AML-193 (cell line): ENCODE measurements at regions not wholly inside any gene's neighbourhood (a gene's known extent, or its start where the extent isn't known, plus 50 kb on each side); places are given as distances from the start of the nearest gene placed in this dataset.

Experiments
- DNase-seq, 2 experiments: peaks; one replicate each; lab custom pipeline; 2025; lab: John Stamatoyannopoulos, UW

DNA sequence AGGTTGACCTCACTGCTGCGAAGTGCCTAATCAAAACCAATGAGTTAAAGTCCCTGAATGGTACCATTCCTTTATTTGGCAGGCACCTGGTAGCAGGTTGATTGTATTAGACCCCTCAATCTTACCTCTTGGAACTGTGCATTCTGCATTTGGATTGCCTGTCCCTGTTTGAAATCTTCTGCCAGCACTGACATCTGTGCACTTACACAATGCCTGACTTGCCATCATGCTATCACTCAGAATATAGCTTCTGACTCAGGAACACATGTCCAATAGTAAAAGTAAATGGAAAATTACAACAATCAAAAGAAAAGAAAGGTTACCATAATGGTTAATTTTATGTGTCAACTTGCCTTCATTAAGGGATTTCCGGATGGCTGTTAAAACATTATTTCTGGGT is 366.0 kb upstream of the PDGFD start:
- DNase-seq: no peak

DNA sequence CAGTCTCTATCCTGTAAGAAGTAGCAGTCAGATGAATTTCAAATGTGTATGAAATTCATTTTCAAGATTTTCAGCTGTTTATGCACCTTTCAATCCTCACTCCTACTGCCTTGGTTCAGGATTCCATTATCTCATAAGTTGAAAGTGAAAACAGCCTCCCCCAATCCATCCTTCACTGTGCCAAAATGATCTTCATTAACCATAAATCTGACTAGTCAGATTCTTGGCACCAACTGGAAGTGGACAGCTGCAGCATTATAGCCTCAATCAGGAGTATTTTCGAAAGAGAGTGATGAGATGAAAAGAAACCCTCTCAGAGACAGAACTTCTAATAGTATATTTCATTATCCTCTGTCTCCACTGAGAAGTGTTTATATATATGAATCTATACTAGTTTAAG is 365.3 kb upstream of the PDGFD start:
- DNase-seq: no peak

DNA sequence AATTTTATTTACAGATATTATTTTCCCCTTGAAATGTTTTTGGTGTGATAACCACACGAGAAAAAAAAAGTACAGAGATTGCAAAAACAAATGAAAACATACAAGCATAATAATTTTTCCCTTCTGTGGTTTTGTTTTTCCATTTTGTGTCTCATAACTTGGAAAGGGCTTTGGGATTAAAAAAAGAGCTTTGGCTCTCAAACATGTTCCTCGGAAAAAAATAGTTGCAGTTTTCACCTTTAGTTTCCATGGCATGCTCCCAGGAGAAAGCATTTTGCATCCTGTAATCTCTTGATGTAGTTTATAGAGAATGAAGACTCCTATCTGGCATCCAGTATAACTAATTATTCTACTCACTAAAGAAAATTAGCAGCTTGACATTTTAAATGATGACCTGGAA is 362.1 kb upstream of the PDGFD start:
- DNase-seq: no peak

DNA sequence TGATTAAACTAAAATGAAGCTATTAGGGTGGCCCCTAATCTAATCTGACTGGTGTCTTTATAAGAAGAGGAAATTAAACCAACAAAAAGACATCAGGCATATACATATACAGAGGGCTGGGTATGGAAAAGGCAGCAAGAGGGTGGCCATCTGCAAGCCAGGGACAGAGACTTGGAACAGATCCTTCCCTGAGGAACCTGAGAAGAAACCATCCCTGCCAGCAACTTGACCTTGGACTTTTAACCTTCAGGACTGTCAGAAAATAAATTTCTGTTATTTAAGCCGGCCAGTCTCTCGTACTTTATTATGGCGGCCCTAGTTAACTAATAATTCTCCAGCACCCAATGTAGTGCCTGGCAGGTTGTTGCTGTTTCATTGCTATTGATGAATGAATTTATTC is 361.5 kb upstream of the PDGFD start:
- no peak for DNase-seq

DNA sequence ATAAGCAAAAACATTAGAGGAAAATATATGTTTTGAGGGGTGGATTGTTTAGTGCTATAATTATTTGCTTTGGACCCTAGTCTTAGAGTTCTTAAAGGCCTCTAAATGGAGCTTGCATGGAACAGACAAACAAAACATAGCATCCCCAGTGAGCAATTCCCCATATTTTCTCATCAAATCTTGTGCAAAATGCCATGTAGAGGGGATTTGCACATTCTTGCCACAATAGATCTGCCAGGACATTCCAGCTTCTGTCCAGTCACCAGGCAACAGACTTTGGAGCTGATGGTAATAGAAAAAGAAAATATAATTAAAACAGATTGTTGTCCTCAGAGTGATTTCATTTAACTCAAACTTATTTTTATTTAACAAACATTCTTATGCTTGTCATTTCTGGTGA is 360.3 kb upstream of the PDGFD start:
- DNase-seq: no peak

DNA sequence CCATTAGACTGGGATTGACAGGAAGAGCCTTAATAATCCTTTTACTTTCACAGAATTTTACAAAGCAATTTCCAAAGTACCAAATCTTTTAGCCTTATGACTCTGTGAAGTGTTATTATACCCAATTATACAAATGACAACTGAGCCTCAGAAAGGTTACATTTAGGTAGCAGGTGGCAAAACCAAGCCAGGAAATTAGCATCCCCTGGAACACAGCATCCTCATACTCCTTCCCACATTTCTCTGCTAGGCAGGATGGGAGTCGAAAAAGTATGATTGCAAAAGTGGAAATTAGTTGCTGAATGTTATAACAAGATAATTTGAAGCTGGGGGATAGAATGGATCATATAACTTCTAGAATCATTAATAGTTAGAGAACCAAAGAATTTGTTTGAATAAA is 359.7 kb upstream of the PDGFD start:
- DNase-seq: no peak

DNA sequence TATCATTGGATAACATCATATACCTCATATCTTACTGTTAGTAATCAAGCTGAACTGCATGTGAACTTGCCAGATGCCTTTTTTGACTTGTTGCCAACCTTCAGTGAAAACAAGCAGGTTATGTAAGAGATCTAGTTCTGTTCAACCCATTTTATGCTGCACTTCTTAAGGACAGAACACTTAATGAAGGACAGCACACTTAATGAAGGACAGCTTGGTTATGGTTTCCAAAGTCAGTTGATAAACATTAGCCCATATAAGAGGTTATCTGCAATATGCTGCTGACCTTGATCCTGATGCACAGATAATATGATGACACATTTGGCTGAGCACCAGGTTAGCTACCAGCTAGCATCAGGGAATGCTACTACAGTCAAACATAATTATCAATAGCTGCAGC is 358.7 kb upstream of the PDGFD start:
- no peak for DNase-seq

DNA sequence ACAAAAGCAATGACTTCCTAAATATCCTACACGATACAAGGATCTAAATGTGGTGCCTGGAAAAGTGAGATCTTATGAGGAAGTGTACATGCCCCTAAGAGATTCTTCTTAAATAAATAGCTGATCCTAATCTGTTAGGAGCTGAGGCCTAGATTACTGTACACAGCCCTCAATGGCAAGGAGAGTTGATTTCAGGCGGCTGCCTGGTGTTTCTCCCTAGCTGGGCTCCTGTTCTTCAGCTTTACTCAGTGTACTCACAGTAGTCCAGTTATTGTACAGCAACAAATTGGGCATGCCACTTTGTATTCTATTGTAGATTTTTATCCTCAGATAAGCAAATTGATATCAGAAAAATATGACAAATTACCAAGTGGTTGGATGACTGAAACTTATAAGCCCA is 358.2 kb upstream of the PDGFD start:
- no peak for DNase-seq

DNA sequence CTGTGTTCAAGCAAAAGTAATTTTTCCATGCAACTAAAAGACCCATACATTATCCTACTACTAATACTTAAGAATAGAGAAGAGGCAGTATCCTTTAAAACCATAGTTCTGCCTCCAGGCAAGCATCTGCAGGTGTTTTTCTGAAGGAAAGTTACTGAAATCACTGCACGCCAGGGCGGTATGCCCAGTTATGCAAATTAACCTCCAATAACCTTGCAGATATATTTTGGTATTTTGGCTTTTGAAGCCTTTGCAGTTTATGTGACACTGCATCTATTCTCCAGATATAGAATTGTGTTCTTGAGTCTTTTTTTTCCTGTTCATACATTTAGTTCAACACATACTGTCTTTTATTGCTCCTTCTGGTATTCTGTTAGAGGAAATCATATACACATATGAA is 346.2 kb upstream of the PDGFD start:
- DNase-seq: no peak

DNA sequence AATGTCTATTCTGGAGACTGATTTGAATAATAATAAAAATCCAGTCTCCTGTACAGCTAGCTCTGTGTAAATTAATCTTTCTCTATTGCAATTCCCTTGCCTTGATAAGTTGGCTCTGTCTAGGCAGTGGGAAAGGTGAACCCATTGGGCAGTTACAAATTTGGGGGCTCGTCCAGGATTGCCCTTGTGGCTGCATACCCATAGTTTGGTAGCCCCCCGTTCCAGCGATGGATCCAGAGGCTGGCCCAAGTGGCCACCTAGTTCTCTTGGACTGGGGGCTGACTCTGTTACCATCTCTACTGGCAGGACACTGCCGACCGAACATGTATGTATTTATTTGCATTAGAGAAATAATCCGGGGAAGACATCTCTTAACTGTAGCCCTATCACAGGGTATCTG is 326.2 kb upstream of the PDGFD start:
- DNase-seq: no peak

DNA sequence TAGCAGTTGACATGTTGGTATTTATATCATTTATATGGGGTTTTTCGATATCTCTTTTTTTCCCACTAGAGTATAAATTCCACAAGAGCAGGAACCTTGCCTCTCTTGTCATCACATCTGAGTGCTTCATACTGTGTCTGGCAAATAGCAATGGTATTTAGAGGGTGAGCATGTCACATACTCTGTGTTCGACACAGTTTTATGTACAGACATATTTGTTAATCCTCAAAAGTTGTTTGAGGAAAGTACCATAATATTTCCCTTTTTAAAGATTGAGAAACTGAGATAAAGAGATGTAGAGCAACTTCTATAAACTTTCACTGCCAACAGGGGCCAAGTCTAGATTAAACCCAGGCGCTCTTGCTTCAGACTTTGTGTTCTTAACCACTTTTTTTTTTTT is 324.6 kb upstream of the PDGFD start:
- DNase-seq: no peak

DNA sequence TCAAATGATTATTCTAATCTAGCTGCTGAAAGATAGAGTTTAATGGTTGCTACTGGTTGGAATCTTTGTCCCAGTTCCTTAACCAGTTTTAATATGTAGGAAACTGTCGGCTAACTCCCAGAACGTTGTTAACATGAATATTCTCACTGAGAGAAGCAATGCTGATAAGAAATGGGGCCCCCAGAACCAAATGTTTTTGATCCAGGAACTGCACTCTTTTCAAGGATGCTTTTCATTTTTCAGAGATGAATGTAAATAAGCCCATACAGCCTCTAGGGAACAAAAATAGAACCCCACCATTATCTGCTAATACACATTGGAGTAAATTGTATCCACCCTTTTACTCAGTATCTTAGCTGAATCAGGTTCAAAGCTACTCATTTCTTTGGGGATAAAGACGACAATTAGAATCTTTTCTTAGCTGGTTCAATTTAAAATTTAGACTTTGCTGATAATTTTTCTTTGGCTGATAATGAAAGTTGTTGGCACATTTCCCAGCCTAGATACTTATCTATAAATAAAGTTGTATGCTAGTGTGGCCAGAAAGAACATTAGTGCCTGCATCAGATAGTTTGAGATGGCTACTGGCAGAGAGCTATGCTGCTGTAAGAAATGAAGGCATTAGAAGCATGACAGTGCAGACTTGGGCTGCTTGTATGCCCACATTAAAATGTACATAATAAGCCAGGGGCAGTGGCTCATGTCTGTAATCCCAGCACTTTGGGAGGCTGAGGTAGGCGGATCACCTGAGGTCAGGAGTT is 323.3 kb upstream of the PDGFD start:
- no peak for DNase-seq

DNA sequence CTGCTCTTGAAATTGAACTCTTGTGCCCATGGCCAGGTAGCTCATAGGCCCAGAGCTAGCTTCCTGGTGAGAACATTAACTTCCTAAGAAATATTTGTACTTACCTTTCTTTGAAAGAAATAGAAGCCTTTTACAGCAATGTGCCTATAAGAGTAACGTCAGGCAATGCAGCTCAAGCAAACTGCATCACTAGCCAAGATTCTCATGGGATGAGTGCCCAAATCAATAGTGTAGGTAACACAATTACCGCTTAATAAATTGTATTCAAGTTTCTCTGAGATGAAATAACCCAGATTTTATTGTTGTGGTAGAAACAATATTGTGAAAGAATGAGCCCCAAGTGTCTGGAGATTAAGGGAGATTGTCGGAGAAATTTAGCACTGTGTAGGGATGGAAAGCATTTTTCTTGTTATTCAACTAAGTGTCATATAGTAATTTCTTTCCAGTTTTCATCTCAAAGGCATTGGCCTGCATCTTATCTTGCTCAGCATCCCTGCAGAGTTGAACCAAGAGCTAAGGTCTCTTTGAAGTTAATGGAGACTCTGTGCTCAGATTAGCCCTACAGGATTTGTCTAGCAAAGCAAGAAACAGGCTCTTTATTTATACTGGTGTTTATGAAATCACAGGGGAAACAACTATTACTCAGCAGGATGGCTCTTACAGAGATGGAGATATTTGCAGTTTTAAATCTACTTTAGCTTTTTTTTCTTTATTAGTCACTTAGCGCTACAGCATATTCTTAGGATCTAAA is 321.0 kb upstream of the PDGFD start:
- no peak for DNase-seq

DNA sequence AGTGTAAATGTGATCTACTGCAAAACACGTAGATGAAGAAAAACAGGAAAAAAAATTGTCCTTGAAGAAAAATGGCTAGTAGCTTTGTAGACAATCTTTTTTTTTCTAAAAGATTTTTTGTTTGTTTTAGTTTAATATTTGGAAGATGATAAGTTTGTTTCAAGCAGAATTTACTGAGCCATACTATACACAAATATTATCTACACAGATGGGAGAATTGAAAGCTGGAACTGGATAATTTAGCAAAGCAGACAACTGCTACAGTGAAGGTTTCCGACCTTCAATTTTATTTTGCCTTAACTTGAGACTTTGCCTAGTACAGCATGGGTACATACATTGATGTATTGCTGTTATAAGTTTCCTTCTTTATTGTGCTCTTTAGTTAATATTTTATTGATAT is 313.0 kb upstream of the PDGFD start:
- DNase-seq: no peak

DNA sequence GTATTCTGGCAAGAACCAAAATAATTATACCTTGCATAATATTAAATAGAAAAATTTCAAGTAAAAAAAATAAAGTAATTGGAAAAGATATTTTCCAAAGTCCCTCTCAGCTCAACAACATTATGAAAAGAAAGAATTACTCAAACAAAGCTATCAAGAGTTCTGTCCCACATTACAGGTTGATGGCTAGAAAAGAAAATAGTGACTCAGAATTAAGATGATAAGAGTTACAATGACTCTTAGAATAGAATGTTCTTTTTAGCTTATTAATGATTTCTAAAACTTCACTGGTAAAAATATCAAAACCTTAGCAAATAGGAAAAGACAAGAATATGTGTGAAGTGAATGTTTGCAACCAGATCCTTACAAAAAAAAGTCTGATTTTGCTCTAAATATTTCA is 312.5 kb upstream of the PDGFD start:
- no peak for DNase-seq

DNA sequence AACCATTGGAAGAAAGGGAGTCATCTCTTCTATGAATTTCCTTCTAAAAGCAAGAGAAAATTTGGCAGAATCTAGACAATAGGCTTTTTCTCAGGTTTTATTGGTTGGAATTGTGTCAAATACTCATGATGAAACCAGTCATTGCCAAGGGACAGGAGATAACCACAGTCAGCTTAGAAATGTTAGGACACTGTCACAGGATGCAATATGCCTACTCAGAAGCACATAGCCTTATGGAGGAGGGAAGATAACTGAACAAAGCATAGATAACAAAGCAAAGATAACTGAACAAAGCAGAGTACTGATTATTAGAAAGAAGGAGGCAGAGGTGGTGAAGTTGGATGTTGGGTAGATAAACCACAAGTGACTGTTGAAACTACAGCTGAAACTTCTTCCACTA is 303.5 kb upstream of the PDGFD start:
- DNase-seq: no peak

DNA sequence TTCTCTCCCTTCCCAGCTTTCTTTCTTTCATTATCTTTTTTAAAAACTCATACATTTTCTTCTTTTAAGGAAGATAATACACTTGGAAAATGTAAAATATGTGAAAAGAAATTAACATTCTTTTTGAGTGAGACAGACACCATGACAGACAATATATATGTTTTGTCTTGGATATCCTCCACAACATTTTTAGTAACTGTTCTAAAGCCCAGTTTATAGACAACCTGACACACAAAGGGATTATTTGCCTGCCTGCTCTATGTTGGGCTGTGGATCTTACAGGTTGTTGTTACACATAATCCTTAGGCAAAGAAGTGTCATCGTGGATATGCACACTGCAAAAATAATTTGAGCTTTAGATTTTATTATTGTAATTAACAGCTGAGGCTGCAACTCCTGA is 301.4 kb upstream of the PDGFD start:
- no peak for DNase-seq

DNA sequence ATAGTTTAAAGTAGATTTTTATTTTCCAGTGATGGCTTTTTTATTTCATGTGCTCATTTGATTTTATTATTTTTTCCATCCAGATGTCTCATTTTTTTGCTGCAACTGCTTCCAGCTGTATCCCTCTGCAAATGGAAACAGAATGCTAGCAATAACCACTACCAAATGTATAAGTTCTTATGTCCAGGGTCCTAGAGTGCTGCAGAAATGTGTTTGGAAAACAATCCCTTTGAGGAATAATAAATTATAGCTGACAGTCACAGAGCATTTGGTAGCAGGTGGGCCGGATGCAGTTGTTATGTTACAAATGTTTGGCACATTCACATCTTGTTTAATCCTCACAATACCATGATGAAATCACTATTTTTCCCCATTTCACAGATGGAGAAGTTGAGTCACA is 300.7 kb upstream of the PDGFD start:
- no peak for DNase-seq

DNA sequence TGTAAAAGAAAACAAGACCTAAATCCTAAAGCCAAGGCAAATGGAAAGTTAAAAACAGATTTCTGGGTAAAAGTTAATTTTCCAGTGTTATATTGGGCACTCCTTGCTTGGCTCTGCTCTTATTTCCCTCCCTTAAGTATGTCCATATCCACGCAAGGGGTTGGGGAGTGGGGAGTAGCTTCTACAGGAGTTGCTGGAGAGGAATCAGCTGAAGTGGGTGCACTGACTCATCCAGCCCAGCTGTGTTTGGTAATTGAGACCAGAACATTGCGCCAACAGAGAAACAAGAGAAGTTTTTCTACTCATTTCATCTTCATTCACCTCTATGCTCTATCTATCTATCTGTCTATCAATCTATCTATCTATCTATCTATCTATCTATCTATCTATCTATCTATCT is 298.4 kb upstream of the PDGFD start:
- DNase-seq: no peak

DNA sequence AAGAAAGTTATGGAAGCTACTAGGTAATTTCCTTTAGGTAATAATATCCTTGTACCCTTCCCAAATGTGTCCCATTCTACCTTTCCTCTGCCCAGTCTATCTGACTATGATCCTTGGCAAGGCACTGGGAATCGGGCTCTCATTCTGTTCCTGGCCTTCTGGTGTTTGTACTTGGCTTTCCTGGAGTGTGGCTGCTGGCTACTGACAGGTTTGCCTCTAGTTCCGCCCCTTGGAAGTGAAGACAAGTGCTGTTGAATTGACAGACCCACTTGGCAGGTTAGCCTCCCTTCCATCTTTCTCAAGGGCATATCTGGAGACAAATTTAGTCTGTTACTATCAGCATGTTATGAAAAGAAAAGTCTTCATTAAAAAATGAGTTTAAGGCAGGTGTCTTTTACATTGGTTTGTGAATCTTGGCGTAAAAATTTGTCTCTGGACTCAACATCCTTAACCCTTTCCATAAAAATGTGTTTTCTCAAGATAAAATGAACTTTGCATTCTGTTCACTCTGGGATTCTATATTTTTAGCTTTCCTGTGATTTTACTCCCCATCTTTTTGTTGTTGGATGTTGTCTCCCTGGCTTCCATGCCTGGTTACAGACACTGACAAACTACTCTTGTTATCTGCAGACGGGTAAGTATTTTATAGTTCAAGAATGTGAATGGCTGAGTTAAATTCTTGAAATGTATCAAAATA is 287.4 kb upstream of the PDGFD start:
- DNase-seq: no peak

DNA sequence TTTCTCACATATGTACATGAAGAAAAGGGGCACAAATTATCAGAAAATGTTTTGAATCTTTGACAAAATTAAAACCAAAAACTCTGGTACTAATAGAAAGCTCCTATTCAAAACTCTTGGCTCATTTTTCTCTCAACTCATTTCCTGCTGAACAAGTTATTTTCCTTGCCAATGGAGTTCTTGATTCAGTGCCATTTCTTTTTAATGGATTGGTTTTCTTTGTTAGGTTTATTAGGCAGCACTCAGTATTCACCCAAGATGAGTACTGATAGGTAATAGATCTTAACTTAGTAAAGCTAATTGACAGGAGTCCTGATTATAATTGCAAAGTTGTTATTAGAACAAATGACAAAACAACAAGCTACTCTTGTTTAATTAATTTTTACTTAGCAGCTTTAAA is 279.4 kb upstream of the PDGFD start:
- no peak for DNase-seq

DNA sequence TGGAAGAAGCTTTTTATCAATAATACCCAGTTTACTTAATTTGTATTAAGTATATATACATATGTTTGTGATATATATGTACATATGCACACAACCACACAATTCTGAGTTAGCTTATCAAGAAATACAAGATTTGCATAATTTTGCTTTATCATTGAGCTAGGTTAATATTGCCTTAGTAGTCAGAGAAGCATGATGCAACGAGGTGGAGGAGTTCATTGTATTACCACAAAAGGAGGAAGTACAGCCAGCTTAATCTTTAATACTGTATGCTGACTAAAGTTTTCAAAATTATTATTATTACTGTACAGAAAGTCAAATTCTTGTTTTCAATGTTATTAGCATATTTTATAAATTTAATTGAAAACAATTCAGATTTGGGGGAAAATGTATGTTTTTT is 278.4 kb upstream of the PDGFD start:
- peak; percentile 90 to 91 for DNase-seq

DNA sequence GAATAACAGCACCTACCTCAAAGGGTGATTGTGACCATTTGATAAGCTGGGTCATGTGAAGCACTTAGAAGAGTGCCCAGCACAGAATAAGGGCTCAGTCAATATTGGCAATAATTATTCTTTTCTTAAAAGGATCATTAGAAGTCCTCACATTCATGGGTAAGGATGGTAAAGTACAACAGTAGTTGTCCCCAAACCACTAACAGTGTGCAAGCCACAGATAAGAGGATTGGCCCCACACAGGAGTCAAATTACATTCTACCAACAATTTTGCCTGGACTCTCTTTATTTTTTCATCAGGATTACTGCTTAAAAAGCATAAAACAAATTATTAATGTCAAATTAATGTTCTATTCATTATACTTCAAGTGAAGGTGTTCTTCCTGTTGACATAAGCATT is 271.5 kb upstream of the PDGFD start:
- DNase-seq: no peak
